ENCODE measurements at regions not wholly inside any gene's neighbourhood (a gene's known extent, or its start where the extent isn't known, plus 50 kb on each side); places are given as distances from the start of the nearest gene placed in this dataset.

DNA sequence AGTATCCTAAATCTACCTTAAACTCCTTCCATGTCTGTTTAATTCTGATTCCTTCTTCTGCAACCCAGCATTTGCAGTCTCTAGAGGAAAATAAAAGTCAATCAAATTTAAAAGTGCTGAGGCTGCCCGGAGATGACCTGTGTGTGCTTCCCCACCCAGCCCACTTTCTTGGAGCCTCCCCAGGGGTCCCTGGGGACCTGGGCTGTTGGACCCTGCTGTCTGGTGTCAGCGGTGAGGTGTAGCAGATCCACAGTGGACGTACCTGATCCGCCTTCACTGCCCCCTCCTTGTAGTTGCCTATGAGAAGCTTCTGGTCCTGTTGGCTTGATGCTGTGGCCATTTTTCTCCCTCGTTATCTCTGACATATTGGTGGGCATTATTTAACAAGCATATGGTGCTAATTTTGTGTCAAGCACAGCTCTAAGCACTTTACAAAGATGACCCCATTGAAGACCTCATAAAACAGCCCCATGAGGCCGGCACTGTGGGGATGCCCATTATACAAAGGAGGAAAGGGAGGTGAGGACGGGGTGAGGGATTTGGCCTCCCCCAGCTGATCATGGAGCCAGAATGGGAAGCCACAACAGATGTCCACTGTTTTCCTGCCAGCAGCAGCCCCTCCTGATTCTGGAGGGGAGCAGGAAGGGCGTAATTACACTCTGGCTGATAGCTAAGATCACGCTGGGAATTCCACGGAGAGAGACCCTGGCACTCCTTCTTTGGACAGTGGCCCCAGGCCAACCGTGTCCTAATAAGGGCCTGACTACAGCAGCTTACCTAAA is 628.2 kb downstream of the CDH26 start:
- in situ Hi-C loops (cut with MboI; ENCODE audit: low sequenced_read_pairs): no loop called here

DNA sequence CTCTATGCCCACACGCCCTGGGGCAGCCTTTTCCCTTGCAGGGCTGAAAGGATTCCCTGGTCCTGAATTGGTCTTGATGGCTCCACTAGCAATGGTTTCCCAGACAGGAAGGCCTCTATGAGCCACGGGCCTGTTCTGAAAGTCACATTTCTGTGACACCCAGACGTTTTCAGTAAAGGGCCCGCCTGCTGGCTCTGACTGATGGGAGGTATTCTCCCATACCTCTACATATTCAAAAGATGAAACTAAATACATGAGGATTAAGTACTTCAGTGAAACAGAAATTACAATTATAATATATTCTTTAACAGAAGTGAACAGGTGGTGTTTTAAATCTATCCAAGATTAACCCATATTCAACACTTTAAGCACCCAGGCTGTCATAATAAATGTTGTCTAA is 629.8 kb downstream of the CDH26 start:
- in situ Hi-C loops (cut with MboI; ENCODE audit: low sequenced_read_pairs): no loop called here

DNA sequence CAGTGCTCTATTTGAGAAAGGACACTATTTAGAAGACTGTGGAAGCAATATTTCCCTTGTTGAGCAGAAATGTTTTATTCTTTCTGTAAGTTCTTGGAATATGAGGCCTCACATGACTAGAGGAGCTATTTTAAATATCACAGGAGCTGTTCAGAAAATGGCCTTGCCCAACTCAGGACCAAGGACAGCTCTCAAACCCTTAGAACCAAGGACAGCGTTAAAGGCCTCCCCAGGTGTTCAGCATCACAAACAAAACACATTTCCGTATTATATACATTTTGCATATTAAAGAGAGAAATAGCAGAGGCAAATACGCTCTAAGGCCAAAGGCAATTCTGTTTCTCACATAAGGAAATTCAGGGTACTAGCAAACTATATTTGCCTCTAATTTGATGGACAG is 631.4 kb downstream of the CDH26 start:
- in situ Hi-C loops (cut with MboI; ENCODE audit: low sequenced_read_pairs): no loop called here

DNA sequence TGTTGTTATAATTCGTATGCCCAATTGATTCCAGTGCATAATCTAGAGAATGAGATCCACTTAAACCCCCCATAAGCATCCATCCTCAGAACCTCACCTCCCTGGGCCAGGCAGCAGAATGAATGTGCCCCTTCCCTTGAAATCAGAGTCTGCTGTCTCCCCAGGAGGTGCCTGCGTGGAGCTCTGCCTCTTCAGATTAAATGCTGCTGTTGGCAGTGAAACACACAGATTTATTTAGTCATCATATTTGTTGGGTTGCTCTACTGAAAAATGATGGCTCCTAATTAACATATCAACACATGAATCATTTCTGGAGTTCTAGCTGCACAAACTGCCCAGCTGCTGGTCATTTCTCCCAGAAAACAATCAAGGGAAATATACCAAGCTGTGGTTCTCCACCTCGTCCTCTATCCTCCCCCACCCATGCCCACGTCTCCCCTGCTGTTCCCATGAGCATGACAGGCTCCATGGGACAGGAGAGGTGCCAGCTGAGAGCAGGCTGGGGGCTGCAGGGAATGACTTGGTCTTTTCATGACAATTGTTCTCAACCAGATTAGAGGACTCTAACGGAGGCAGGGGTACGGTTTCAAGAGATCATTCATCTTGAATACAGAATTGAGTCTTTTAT is 633.1 kb downstream of the CDH26 start:
- in situ Hi-C loops (cut with MboI; ENCODE audit: low sequenced_read_pairs): no loop called here

DNA sequence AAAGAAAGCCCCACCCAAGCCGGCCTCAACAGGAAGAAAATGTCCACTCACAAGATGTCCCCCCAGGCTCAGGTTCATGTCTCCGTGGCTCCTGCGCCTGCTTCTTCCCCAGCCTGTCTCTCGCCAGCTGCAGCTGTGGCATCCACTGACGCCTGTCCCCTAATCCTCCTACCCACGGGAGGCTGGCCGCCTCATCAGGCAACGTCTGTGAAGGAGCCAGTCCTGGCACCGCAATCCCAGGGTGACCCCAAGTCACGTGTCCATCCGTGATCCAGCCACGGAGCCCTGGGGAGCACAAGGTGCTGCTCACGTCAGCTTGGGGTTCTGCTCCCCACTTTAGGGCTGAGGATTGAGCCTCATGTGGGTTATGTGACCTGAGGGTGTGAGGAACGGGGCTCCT is 640.3 kb downstream of the CDH26 start:
- in situ Hi-C loops (cut with MboI; ENCODE audit: low sequenced_read_pairs): no loop called here

DNA sequence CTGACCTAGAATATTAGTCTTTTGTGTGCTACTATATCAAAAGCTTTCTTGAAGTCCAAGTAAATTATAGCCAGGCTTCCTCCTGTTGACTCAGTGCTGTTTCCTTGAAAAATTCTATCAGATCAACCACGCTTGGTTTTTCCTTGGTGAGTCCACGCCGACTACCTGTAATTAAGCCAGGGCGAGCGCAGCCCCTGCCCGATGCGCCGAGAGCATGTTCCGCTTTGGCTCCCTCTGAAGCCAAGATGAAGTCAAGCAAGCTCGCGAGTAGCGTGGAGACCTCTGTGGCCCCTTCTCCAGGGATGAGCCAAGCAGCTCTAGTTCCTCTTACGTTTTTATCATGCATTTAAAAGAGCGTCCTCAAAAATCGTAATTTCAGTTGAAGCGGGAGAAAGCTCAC is 641.2 kb downstream of the CDH26 start:
- in situ Hi-C loops (cut with MboI; ENCODE audit: low sequenced_read_pairs): no loop called here

DNA sequence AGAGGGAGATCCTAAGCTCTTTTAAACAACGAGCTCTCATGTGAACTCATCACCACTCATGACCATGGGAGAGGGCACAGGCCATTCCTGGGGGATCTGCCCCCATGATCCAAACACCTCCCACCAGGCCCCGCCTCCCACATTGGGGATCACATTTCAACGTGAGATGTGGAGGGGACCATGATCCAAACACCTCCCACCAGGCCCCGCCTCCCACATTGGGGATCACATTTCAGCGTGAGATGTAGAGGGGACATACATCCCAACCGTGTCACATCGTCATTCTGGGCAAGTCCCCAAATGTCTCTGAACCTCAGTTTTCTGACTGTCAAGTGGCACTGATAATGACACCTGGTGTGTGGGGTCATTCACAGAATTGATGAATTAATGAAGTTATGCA is 641.8 kb downstream of the CDH26 start:
- in situ Hi-C loops (cut with MboI; ENCODE audit: low sequenced_read_pairs): no loop called here

DNA sequence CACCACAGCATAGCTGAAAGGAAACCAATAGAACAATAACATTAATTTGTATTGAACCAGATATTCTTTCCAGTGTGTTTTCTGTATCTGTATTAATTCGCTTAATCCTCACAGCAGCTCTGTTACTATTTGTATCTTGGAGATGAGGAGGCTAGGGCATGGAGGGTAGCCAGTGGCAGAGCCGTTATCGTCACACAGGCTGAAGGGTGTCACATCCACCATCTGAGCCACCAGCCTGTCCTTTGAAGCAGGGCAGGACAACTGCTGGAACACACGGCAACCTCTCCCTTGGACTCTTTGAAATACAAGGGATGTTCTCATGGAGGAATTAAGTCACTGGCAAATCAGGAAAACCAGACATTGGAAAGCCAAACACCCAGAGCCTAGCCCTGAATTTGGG is 628.0 kb upstream of the CDH4 start:
- in situ Hi-C loops (cut with MboI; ENCODE audit: low sequenced_read_pairs): no loop called here

DNA sequence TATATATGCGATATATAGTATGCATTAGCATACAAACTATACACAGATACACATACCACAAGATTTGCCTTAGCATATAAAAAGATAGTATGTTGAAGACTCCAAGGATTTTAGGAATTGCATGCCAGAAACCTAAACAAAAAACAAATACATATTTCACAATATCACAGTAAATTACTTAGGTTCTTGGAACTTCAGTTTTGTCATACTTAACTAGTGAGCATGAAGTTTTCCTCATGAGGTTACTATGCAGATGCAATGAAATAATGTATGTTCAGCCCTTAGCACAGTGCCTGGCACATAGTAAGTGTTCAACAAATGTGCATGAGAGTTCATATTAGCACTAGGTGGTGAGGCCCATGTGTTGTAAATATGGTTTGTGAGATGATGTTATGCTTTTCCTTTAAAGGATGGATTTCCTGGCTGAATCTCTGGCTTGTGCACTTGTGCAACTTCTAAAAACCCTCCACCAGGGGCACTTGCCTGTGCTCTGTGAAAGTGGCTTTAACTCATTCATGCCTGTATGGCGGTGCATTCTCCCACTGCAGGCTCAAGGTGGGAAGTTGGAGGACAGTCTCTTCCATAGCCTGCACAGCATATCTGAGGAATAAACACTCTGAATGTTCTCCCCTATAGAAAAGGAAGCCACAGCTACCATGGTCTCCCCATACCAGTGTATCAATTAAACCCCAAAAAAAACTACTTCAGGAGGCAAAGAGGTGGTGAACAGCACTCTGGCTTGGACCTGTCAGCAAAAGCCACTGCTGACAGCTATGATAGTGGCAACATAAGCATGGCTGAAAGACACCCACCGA is 624.1 kb upstream of the CDH4 start:
- in situ Hi-C loops (cut with MboI; ENCODE audit: low sequenced_read_pairs): no loop called here

DNA sequence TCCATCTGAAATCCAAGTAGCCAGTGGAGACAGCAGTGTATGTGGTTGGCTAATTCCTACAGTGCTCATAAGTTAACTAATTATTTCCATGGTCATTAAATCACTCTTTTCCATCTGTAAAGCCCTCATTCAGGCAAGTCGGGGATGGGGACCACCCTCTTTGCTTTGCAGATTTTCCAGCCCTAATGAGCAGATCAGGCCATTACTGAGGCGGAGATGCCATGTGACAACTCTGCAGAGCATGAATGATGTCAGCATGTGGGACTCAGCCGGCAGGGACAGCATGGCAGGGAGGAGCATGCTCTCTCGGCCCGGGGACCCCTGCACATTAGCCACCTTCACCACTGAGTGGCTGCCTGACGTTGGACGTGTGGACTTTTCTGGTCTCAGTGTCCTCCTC is 623.3 kb upstream of the CDH4 start:
- in situ Hi-C loops (cut with MboI; ENCODE audit: low sequenced_read_pairs): no loop called here

DNA sequence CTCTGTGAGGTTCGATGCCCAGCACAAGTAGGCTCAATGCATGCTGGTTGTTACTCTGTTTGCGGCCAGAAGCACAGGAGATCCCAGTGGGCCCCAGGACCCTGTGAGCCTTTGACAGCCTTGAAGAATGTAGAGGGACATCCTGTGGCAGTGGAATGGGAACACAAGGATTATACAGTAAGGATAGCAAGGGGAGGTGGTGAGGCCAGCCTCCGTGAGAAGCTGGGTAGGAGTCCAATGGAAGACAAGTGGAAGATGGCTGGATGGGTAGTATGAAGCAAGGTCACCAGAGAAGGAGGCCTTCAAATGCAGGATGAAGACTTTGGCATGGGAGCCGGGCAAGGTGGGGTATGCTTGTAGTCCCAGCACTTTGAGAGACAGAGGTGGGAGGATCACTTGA is 622.9 kb upstream of the CDH4 start:
- in situ Hi-C loops (cut with MboI; ENCODE audit: low sequenced_read_pairs): no loop called here

DNA sequence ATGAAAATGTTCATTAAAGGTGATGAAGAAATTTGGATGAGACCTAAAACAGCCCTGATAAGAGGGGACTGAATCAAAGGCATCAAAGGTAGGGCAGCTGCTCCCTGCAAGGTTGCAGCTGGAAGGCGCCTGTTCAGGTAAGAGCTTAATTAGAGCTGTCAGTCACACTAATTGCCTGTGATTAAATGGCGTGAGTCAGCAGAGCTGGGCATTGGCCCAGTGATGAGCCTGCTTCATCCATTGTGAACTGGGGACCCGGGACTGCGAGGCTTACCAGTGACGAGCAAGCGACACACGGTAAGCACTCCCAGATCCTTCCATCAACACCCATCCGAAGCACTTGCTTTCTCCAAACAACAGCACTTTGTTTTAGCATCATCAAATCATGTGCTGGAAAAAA is 621.5 kb upstream of the CDH4 start:
- in situ Hi-C loops (cut with MboI; ENCODE audit: low sequenced_read_pairs): no loop called here

DNA sequence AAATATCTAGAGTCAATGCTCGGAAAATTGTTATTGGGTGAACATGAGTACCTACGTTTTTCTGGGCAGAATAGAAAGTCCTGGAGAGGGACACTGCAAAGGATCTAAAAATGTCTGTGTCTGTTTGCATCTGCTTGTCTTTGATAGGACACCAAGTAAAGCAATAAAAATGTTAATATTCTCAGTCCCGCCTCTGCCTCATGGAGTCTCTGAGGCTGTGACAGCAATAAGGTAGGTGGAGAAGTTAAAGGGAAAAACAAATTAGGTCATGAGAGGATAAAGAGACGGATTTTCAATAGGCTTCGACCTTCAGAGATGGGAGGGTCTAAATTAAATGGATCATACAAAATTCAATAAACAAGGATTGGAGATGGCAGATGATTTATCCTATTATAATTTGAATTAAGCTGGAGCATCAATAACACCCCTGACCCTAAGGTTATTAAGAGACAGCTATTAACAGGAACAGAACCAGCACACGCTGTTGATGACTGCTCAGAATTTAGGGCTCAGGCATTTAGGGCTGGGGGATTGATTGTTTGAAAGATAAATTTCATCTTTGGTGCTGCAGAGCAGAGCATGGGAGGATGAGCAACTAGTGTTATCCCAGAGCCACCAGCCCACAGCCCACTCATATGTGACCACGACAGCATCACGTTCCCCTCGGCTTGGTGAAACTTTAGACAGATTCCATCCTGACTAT is 620.3 kb upstream of the CDH4 start:
- in situ Hi-C loops (cut with MboI; ENCODE audit: low sequenced_read_pairs): no loop called here

DNA sequence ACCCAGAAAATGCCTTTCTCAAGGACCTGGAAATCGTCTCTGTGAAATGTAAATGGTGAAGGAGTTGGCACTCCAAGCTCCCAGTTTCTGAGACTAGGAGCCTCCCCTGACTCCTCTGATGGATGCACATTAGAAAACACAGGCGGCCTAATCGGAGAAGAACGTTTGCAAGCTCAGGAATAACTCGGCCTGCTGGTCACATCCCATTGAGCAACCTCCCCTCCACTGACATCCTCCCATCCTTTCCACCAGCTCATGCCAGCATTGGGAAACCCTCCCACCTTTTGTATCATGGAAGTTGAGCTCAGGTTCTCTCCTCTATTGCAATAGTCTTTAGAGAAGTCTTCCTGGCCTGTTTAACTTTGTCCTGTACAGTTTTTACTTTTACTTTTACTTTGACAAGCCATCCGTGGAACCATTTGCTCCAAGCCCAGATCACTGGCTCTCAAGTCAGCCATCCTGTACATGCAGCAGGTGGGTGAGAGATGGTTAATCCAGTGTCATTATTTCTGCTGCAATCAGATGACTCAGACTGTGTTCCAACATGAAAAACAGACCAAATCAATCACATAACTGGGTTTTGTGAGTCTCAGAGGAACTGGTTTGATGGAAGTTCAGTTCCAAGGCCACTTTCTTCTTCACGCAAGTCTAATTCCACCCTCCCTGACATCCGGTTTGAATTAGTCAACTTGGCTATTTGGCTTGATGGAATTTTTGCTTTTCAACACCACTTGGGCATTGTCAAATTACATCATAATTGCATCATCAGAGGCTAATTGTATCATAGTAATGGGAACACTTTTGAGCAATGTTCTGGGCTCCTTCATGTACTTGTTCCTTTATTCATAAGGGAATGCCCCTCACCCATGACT is 619.4 kb upstream of the CDH4 start:
- in situ Hi-C loops (cut with MboI; ENCODE audit: low sequenced_read_pairs): no loop called here

DNA sequence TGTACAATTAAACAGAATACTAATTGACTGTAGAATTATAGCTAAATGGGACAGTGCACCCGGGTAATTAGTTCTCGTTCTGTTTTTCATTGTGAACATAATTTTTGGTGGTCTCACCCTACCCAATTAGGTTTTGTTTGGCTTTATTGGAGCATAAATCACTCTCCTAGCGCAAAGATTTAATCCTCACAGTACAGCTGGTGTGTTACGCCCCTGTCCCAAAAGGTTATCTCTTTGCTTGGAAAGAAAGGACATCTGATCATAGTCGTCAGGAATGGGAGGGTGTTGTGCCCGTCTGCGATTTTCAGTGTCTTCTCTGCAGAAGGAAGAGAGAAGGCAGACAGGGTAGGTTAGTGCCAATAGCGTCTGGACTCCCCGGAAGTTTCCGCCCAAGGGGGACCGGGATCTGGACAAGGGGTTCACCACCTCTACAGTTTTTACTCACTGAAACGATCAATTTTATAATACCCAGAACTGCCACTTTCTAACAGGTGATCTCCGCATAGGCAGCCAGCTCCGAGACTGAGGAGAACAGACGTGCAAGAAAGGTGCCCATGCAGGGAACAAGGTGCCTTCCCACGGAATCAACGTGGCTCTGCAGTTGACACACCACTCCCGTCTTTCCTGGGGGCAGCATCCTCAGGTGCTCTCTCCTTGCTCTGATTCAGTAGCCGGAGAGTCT is 617.4 kb upstream of the CDH4 start:
- in situ Hi-C loops (cut with MboI; ENCODE audit: low sequenced_read_pairs): no loop called here

DNA sequence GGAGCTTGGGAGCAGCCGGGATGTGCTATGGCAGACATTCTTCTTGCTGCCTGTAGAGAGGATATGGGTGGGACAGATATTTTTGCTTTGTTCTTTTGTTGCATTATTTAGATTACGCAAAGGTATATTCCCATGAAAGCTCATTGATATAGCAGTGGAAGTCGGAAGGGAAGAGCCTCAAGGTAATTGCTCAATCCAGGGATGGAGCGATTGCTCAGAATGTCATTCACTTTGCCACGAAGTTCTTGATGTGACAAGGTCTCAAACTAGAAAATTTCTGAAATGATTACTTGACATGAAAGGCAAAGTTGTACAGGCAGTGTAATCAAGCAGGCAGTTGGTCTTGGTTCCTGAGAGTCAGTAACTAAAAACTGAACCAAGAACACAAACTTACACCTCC is 615.6 kb upstream of the CDH4 start:
- in situ Hi-C loops (cut with MboI; ENCODE audit: low sequenced_read_pairs): no loop called here

DNA sequence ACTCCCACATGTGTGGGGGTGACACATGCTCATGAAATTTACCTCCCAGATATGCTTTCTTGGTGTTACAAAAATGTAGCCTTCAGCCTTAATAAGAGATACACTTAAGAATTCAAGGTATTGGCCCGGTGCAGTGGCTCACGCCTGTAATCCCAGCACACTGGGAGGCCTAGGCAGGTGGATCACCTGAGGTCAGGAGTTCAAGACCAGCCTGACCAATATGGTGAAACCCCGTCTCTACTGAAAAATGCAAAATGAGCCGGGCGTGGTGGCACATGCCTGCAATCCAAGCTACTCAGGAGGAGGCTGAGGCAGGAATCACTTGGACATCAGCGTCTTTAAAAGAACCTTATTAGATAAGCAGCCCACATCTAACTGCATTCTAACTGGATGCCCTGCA is 614.3 kb upstream of the CDH4 start:
- in situ Hi-C loops (cut with MboI; ENCODE audit: low sequenced_read_pairs): no loop called here

DNA sequence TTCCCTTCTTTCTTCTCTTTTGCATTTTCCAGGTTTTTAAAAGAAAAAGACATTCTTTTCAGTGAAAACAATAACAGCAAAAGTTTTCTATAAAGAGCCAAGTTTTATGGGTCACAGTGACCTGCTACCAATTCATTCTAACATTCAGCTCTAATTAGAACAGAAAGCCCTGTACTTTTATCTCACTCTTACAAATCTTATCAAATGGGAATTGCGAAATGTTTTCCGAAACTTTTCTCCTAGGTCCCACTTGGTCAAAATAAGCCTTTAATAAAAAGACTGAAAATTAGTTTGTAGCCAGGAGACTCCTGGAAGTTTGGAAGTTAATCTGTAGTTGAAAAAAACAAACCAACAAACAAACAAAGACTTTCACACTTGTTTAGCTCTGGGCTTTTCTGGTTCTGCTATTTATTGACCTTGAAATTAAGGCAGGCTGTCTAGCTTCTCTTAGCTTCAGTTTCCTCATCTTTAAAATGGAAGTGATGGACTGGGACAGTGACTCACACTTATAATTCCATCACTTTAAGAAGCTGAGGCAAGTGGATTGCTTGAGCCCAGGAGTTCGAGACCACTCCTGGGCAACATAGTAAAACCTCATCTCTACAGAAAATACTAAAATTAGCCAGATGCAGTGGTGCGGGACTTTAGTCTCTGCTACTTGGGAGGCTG is 613.5 kb upstream of the CDH4 start:
- in situ Hi-C loops (cut with MboI; ENCODE audit: low sequenced_read_pairs): no loop called here

DNA sequence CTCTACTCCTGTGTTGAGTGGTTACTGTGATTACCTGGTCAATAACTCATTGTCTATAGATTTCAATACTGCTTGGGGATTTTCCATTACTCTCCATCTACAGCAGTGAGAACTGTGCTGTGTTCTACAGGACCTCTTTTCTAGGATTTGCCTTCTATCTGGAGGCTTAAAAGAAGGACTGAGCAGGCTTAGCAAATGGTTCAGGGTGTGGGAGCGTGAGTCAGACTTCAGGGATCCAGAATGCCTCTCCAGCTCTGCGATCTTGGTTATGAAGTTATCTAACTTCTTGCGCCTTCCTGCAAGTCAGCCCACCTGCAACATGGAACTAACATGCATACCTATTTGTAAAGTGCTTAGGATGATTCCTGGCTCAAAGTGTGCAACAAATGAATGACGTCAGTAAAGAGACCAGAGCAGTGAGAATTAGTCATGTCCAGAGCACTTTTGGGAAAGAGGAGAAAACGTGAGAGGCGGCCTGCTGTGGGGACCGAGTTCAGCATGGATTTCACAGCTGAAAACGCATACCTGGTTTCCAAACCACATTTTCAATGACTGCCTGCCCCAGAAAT is 610.1 kb upstream of the CDH4 start:
- in situ Hi-C loops (cut with MboI; ENCODE audit: low sequenced_read_pairs): no loop called here
